Fibroblast of the aortic adventitia (primary cell): ENCODE measurements at regions not wholly inside any gene's neighbourhood (a gene's known extent, or its start where the extent isn't known, plus 50 kb on each side); places are given as distances from the start of the nearest gene placed in this dataset.

Experiments
- DNase-seq: peaks from one replicate; pipeline ENCODE4 v3.0.0-alpha.2; 2010; ENCODE audit warnings: low read depth
- H3K4me3 ChIP-seq: 2 replicates; pipeline ENCODE4 v1.5.1; 2011; ENCODE audit warnings: low read depth, mild to moderate bottlenecking, control low read depth, low read length, moderate library complexity
- CTCF ChIP-seq: IDR thresholded peaks from 2 replicates; pipeline ENCODE4 v1.5.1; 2011; ENCODE audit warnings: mild to moderate bottlenecking, low read length, control low read depth, inconsistent platforms; ENCODE audit not compliant: insufficient read depth

GRCh38 chr2:239879423-239880084 is 145.6 kb downstream of the NDUFA10 start:
- no peak overlapping the region for H3K4me3 ChIP-seq
- DNase-seq, result no peak
- TF ChIP-seq CTCF, result no peak

- H3K4me3 ChIP-seq, result no peak overlapping the region
- no peak for DNase-seq
- no peak for TF ChIP-seq CTCF
These were observed 146.5 kb downstream of the NDUFA10 start for GRCh38 chr2:239878686-239879085.

GRCh38 chr2:239876948-239877289 is 148.2 kb downstream of the NDUFA10 start:
- no peak overlapping the region for H3K4me3 ChIP-seq
- DNase-seq, result no peak
- TF ChIP-seq CTCF, result no peak

GRCh38 chr2:239876271-239876947 is 148.7 kb downstream of the NDUFA10 start:
- H3K4me3 ChIP-seq, result no peak overlapping the region
- no peak for DNase-seq
- no peak for TF ChIP-seq CTCF

- no peak overlapping the region for H3K4me3 ChIP-seq
- no peak for TF ChIP-seq CTCF
- DNase-seq, result no peak
These were observed 150.3 kb downstream of the NDUFA10 start for GRCh38 chr2:239874636-239875356.

GRCh38 chr2:239873656-239874635 is 151.2 kb downstream of the NDUFA10 start:
- DNase-seq, result no peak
- no peak overlapping the region for H3K4me3 ChIP-seq
- no peak for TF ChIP-seq CTCF
